ENCODE measurements at regions not wholly inside any gene's neighbourhood (a gene's known extent, or its start where the extent isn't known, plus 50 kb on each side); places are given as distances from the start of the nearest gene placed in this dataset.
"Not testable (repeated sequence)": the region's sequence is repeated elsewhere in the genome, so short reads cannot be mapped to it uniquely, and the experiment has no call there.

DNA sequence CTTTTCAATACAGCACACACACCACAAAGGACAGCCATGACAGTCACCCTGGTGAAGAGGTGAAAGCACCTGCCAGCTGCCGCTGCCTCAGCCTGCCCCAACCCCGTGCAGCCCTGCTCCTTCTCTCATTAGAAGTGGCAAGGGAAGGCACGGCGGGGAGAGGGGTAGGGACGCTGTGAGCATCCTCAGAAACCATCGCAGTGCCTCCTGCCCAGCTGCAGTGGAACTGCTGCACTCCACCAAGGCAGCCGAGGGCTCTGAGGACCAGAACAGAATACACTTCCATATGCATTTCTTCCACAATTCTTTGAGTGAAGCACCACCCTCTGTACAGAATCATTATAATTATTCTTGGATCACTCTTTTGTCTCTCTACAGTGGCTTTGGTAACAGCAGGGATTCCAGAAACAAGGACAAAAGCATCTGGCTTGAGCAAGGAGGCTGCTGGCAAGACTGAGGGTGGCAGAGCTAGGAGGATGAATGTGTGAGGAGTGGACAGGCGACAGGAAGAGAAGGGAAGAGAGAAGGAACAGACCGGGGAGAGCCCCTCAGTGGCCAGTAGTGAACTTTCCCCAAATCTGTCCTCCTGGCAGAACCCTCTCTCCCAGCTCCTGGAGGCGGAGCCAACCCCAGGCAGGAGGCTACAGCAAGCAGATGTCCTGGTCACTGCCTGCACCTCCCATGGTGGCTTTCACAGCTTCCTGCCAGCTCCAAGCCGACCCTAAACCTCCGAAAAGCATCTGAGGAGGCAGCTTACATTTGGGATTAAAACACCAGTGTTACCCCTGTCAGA lies 73.2 kb downstream of the MTNR1A start:
- no peak for DNase-seq (ENCODE audit: low read depth)

DNA sequence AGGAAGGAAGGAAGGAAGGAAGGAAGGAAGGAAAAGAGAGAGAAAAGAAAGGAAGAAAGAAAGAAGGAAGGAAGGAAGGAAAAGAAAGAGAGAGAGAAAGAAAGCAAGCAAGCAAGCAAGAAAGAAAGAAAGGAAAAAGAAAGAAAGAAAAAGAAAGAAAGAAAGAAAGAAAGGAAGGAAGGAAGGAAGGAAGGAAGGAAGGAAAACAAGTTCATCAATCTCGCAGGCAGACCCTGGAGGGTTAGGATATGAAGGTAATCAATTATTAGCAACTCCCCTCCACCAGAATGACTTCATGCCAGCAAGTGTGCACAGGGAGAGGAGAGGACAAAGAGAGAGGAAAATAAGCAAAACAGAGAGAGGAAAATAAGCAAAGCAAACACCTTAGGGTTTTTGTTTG lies 80.2 kb downstream of the MTNR1A start:
- no peak for DNase-seq (ENCODE audit: low read depth)

DNA sequence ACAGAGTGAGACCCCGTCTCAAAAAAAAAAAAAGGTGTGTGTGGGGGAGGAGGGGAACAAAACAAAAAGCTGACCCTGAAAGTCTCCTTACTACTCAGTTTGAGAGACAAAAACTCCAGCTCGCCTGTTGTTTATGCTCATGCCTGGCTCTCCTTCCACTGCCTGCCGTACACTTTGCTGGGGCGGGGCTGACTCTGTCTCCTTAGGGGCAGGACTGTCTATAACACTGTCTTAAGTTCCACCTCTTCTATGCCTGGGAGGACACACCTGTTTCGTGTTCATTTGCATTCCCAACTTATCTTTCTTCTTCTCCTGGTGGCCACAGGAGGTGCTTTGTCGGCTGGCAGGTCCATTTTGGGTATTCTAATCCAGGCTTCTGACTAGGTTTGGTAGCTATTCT lies 81.4 kb downstream of the MTNR1A start:
- no peak for DNase-seq (ENCODE audit: low read depth)

DNA sequence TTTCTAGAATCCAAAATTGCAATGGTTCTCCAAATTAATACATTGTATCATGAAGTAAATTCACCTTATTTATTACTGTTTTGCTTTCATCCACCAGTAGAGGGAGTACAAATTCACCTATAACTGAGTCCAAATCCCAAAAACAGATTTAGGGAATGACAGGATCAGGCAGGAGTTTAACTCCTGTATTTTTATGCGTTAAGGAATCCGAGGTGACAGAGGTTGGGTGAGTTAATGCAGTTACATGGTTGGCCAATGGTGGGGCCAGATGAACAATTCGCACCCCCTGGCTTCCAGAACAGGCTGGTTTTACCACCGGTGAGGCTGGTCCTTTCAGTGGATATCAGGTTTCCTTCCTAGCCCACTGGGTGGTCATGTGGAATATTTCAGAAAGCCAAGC lies 82.4 kb downstream of the MTNR1A start:
- DNase-seq (ENCODE audit: low read depth): peak; percentile 27

DNA sequence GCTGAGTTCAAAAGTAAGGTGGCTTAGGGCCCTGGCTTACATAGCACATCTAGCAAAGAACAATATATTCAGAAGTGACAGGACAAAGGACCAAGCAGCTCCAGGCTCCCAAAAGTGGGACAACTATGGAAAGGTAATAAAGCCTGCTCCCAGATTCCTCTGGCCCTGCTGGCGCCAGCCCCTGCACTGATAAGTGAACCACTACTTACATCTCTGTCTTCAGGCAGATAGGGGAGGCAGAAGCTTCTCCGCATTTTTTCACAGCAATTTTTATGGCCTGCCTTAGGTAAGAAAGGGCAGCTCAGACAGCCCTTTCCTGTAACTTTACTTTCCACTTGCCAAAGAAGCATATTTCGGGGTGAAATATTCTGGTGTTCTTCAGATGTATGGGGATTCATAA lies 83.9 kb downstream of the MTNR1A start:
- DNase-seq (ENCODE audit: low read depth): no peak

DNA sequence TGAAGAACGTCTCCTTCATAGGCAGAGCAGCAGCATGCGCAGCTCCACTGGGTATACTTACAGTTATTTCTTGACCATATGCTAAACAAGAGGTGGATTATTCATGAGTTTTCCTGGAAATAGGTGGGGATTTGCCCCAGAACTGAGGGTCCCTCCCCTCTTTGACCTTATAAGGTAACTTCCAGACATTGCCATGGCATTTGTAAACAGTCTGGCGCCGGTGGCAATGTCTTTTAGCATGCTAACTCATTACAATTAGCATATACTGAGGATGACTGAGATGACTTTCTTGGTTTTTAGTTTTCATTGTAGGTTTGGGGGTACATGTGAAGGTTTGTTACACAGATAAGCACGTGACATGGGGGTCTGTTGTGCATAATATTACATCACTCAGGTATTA lies 97.3 kb downstream of the MTNR1A start:
- DNase-seq (ENCODE audit: low read depth): no peak

DNA sequence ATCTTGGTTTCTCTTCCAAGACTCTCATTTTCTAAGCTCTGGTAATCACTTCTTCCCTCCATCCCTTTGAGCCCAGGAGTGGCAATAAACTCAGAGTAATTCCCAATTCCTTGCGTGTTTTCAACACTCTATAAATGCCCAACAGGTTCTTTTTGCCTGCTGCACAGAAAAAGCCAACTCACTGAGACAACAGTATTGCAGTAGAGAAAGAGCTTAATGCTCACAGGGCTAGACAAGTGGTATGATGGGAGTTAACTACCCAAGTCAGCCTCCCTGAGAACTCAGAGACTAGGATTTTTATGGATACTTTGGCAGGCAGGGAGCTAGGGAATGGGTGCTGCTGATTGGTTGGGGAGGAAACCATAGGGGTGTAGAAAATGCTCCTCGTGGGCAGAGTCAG lies 103.4 kb downstream of the MTNR1A start:
- no peak for DNase-seq (ENCODE audit: low read depth)

DNA sequence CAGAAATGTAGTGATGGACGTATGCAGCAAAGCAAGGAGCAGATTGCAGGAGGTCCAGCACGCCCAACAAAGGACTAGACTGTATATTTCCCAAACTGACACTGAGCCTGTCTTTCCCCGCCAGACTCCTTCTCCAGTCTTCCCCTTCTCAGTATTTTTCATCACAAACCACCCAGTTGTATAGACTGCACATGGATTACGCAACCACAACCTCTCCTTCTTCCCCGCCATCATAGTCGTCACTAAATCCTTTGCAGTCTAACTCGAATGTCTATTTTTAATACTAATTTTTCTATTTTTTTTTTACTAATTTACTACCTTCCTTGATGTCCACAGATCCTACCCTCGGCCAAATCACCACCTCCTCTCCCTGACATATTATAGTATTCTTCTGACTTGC lies 105.4 kb downstream of the MTNR1A start:
- no peak for DNase-seq (ENCODE audit: low read depth)

DNA sequence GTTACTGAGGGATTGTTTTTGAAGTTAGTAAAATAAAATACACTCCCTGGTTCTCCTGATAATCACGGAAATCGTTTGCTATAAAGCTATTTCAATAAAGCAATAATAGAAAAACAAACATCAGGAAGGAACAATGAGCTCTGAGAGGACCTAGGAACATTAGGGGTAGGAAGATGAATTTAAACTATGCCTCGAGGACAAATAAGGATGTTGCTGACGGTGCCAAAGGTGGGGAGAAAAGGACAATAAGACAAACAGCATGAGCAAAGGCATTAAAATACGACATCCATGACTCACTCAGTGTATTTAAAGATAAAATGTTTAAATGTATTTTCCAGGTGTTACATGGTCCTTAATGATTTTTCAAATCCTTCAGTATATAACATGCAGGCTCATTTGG lies 110.3 kb downstream of the MTNR1A start:
- DNase-seq (ENCODE audit: low read depth): no peak

DNA sequence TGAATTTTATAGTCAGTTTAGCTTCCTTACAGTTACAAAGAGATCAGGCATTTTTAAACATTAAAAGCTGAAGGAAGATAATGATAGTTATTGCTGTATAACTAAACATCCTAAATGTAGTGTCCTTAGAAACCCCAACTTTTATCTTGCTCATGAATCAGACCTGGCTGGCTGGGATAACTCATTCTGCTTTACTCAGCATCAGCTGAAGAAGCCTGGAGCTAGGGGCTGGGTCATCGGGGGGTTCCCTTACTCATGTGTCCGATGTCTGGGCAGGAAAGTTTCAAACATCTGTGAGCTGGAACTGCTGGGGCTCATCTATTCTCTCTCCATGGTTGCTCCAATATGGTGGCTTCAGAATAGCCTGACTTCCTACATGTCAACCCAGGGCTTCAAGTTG lies 113.9 kb downstream of the MTNR1A start:
- no peak for DNase-seq (ENCODE audit: low read depth)

DNA sequence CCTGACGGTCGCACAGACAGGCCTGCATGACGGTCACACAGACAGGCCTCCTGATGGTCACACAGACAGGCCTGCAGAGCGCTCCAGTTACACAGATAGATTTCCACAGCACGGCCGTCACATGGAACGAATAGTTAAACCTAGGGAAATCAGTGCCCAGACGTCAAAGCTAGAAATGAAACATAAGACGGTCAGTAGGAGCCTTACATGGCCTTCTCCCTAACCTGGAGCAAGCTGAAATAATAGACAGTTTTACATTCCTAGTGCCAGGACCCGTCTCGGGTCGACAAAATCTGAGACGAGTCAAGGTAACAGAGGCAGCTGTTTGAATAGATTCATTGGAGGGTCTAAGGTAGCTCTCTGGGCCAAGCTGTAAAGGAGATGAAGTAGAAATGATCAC lies 126.9 kb downstream of the MTNR1A start:
- no peak for DNase-seq (ENCODE audit: low read depth)

DNA sequence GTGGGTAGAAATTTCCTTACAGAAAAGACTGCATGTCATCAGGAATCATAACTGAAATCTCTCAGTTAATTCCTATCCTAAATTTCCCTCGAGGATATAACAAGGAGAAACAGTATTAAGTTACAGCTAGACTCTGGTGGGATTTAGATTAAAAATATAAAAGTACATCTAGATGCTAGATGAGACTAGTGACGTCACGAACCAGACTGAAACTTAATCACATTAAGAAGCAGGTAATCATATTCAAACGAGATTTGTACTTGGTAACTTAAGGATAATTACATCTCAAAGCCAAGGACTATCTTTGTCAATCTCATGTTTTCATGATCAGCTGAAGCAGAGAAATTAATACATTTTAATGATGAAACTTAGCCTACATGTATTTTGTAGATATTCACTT lies 130.6 kb downstream of the MTNR1A start:
- DNase-seq (ENCODE audit: low read depth): no peak

DNA sequence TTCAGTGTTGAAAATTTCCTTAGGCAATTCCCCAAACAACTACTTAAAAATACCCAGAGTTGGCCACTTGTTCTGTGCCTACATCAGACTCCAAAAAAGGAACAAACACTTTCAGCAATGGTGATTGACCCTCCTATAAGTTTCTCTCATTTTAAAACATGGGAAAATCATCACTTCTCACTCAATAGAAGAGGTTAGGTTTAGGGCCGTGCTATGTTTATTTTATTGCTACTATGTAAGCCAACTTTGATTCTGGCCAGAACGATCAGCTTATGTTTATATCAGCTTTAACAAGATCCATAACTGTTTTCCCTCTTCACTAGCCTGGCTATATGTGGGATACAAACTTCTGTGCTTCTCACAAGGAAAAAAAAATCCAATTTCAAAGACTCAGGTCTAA lies 133.1 kb downstream of the MTNR1A start:
- DNase-seq (ENCODE audit: low read depth): no peak

DNA sequence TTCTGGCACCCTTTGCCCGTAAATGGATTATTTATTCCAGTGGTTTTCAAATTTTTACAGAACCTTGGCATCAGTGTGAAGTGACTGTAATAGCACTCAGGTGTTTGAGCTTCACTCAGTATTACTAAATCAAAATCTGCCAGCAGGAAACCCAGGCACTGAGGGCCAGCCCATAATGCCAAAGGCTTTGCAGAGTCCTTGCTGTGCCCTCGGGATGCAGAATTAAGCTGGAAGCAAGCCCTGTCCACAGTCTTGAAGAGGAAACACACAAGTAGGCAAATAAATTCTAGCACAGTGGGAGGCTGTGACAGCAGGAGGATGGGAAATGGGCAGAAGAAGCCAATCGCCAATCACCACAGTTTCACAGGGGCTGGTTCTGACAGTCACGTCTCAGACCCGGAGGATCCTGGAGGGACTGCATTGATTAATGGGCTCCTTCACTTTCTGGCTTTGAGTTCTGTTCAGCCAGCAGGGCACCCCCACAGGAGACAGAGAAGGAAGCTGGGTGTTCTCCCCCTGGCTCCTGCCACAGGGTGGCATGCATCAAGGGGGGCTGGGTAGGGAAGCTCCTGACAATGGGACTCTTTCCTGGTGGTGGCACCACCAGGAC lies 138.8 kb downstream of the MTNR1A start:
- no peak for DNase-seq (ENCODE audit: low read depth)

DNA sequence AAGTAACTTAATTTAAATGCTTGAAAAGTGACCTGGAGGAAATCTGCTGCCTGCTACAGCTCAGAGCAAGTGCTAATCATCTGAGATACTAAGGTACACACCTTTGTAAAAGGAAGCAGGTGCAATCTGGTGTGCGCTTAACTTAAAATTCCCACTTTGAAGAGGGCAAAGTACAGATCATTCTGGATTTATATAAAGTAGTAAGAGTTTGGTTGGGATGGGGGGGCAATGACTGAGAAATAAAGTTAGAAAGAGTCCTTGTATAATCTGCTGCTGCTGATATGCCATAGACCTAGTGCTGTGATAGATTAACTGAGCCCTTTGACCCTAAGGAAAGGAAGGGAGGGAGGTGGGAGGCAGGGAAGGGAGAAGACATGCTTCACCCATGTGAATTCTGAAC lies 141.0 kb downstream of the MTNR1A start:
- no peak for DNase-seq (ENCODE audit: low read depth)

DNA sequence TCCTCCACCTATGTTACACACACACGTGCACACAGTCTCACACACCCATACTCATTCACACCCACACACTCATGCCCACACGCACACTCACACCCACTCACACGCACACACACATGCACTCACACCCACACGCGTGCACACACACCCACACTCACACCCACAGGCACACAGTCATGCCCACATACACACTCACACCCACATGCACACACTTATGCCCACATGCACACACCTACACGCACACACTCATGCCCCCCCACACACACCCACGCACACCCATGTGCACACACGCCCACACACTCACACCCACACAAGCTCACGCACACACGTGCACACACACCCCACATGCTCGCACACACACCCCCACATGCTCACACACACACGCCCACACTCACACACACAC lies 140.0 kb downstream of the F11 start:
- no peak for DNase-seq (ENCODE audit: low read depth)

DNA sequence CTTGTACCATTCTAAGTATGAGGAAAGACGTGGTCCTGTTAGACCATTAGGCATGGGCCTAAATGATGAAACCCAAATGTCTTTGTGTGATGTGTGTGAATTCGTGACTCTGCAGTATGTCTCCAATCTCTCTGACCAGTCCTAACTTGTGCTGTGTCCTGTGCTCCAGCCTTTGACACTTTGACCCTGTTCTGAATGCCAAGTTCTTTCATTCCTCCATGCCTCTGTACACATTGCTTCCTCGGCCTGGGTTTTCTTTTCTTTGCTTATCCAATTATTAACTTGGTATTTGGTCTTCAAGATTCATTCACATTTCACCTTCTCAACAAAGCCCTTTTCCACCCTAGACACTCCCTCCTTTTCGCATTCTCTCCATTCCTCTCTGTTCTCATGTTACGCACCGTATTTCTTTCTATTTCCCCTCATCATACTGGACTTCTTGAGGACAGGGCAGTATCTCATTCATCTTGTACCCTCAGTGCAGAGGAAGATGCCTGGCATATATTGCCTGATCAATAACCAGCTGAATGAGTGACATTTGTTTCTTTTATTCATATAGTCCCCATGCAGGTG lies 138.7 kb downstream of the F11 start:
- no peak for DNase-seq (ENCODE audit: low read depth)

DNA sequence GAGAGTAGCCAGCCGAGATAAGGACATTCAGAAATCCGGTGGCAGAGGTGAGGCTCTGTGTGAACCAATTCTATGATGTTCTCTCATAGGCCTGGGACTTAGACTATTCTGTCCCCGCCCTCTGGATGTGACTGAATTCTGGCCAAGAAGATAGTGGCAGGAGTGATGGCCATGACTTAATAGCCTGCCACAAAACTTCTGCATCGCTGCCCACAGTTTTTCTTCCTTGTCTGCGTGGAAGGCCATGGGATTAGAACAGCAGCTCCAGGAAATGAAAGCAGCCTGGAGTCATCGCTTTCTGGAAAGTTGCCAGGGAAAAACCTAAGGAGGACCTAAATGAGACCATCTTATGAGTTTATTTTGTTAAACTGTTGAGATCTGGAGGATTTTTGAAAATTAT lies 134.7 kb downstream of the F11 start:
- peak; percentile 58 for DNase-seq (ENCODE audit: low read depth)

DNA sequence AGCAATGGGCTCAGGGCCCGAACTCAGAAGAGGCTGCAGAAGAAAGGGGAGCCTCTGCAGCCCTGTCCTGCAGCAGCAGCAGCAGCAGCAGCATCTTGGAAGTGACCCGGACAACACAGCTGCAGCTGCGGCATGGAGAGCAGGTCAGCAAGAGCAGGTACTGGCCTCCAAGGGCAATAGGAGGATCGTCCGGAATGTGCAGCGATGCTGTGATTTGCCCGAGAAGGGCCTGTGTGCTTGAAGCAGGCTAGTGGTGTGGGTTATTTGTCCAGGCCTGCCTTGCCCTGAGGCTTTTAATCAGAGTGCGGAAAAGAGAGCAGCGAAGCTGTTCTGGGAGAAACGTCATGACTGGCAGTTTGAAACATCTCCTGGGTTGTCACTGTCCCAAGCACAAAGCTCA lies 126.0 kb downstream of the F11 start:
- no peak for DNase-seq (ENCODE audit: low read depth)

DNA sequence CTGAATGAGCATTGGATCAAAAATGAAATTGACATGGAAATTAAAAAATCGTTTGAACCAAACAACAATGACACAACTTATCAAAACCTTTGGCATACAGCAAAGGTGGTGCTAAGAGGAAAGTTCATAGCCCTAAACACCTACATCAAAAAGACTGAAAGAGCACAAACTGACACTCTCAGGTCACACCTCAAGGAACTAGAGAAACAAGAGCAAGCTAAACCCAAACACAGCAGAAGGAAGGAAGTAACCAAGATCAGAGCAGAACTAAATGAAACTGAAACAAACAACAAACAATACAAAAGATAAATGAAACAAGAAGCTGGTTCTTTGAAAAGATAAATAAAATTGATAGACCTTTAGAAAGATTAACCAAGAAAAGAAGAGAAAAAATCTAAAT lies 118.3 kb downstream of the F11 start:
- DNase-seq (ENCODE audit: low read depth): not testable (repeated sequence)

DNA sequence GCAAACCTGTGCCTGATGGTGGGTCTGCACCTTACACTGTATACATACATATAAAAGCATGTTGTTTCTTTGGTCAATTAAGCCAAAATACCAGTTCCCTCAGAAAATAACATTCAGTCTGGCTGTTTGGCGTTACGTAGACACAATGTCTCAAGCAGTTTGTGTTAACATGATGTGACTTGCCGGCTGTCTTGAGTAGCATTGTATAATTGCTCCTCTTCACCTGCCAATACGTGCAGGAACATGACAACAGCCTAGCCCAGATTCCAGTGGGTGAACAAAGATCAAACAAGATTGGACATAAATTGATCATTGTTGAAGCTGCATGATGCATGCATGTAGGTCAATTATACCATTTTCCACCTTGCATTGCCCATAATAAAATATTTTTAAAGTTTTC lies 102.3 kb downstream of the F11 start:
- DNase-seq (ENCODE audit: low read depth): no peak

DNA sequence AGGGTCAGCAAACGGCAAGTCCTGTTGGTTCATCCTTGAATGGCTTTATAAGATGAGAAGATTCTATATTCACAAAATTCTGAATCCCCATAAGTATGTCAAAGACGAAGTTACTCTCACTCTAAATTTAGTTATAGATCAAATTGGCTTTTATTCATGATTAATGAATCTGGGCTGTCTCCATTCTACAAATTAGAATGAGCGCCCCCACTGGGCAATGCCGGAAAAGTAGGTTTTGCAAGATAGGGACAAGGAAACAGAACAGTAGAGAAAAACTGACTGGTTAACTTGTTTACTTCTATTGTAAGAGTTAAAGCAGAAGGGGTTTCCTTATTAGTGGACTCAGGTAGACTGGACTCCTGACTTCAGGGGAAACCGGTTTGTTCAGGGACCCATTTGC lies 100.3 kb downstream of the F11 start:
- DNase-seq (ENCODE audit: low read depth): no peak

DNA sequence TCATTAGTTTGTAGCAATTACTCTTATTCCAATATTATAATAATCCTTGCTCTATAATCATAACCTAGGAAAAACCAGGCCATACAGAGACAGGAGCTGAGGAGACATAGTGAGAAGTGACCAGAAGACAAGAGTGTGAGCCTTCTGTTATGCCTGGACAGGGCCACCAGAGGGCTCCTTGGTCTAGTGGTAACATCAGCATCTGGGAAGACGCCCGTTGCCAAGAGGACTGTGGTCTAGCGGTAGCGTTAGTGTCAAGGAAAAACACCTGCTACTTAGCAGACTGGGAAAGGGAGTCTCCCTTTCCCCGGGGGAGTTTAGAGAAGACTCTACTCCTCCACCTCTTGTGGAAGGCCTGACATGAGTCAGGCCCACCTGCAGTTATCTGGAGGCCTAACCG lies 97.0 kb downstream of the F11 start:
- DNase-seq (ENCODE audit: low read depth): not testable (repeated sequence)

DNA sequence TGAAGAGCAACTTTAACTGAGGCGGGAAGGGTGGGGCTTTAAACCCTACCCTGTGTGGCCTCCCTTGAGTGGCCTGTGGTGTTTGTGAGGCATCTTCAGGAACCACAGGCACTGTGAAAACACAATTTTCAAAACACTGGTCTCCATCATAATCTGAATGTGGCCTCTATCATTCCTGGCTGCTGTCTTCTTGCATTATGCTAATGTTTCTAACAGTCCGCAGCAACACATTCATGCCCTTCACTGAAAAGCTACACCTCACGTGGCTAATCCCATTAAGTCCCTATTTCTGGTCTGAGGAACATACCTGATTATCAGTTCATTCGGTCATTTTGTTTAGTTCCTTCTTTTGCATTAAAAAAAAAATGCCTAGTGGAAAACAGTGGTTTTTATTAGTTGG lies 94.6 kb downstream of the F11 start:
- no peak for DNase-seq (ENCODE audit: low read depth)
